SK-N-SH (cell line): ENCODE measurements at regions not wholly inside any gene's neighbourhood (a gene's known extent, or its start where the extent isn't known, plus 50 kb on each side); places are given as distances from the start of the nearest gene placed in this dataset.

ENCODE experiments used
- CTCF ChIA-PET: fragments of 300-600, 350-600 bp; formaldehyde crosslinking; extraction: SDS; loops from one replicate; lab custom pipeline; 2021; lab: Yijun Ruan, JAX
- POLR2A ChIA-PET: fragments of 350-600 bp; sonication (Branson Sonifier 250); formaldehyde crosslinking; extraction: SDS; loops from one replicate; lab custom pipeline; 2020; ENCODE audit warnings: antibody characterized with exemption, inconsistent platforms; lab: Yijun Ruan, JAX
- DNase-seq: peaks from one replicate; pipeline ENCODE4 v3.0.0; 2012
- H2AFZ ChIP-seq: fragments of 200-600 bp; sonication (generic); 2 replicates; pipeline ENCODE4 v1.8.1; 2016; ENCODE audit warnings: antibody characterized with exemption, mild to moderate bottlenecking, low read depth
- H3F3A ChIP-seq: fragments of 200-600 bp; sonication (generic); replicated peaks from 2 replicates; pipeline ENCODE3; 2016; ENCODE audit warnings: antibody characterized with exemption, mild to moderate bottlenecking; ENCODE audit not compliant: insufficient read depth
- H3K27ac ChIP-seq, 2 experiments: fragments of 200-500 bp in 1 of 2; fragments of 200-600 bp in 1 of 2; sonication (Bioruptor generic) in 1 of 2; sonication (generic), shearing (Covaris generic) in 1 of 2; 2 replicates each; pipeline versions ENCODE4 v1.5.1 to v1.6.1; 2014 to 2016; ENCODE audit warnings: low read depth in 2 of 2, inconsistent platforms in 1 of 2, low read length in 1 of 2, mild to moderate bottlenecking in 1 of 2, mixed read lengths in 1 of 2
- H3K27me3 ChIP-seq: fragments of 200-600 bp; sonication (generic), shearing (Covaris generic); 2 replicates; pipeline ENCODE4 v1.6.1; 2016; ENCODE audit warnings: mixed run types; ENCODE audit not compliant: insufficient read depth
- H3K36me3 ChIP-seq, 2 experiments: fragments of 200-500 bp in 1 of 2; fragments of 200-600 bp in 1 of 2; sonication (Bioruptor generic) in 1 of 2; sonication (generic) in 1 of 2; replicated peaks in 1 of 2; 2 replicates each; pipeline versions ENCODE3 to v1.5.1; 2014 to 2016; ENCODE audit warnings: low read length in 1 of 2, mild to moderate bottlenecking in 1 of 2; ENCODE audit not compliant: insufficient read depth in 2 of 2, control insufficient read depth in 1 of 2
- H3K4me1 ChIP-seq, 2 experiments: fragments of 200-500 bp in 1 of 2; fragments of 200-600 bp in 1 of 2; sonication (Bioruptor generic) in 1 of 2; sonication (generic), shearing (Covaris generic) in 1 of 2; 2 replicates each; pipeline versions ENCODE4 v1.5.1 to v1.6.1; 2014 to 2016; ENCODE audit warnings: low read depth in 1 of 2, low read length in 1 of 2, mixed run types in 1 of 2; ENCODE audit not compliant: insufficient read depth in 2 of 2, control insufficient read depth in 1 of 2
- H3K4me2 ChIP-seq: fragments of 200-600 bp; sonication (generic), shearing (Covaris generic); 2 replicates; pipeline ENCODE4 v1.6.1; 2017; ENCODE audit warnings: mixed run types
- H3K4me3 ChIP-seq, 2 experiments: fragments of 200-500 bp in 1 of 2; fragments of 200-600 bp in 1 of 2; sonication (Bioruptor generic) in 1 of 2; sonication (generic), shearing (Covaris generic) in 1 of 2; 2 replicates each; pipeline versions ENCODE4 v1.5.1 to v1.8.1; 2014 to 2016; ENCODE audit warnings: low read depth in 2 of 2, inconsistent platforms in 1 of 2, low read length in 1 of 2, mild to moderate bottlenecking in 1 of 2, mixed read lengths in 1 of 2, moderate library complexity in 1 of 2
- H3K79me2 ChIP-seq: fragments of 200-600 bp; sonication (generic); 2 replicates; pipeline ENCODE4 v1.8.1; 2017; ENCODE audit warnings: mild to moderate bottlenecking; ENCODE audit not compliant: insufficient read depth
- H3K9ac ChIP-seq: fragments of 200-600 bp; sonication (generic); 2 replicates; pipeline ENCODE4 v1.6.1; 2017; ENCODE audit warnings: mixed run types
- H3K9me2 ChIP-seq: fragments of 200-600 bp; sonication (generic); 2 replicates; pipeline ENCODE4 v1.6.1; 2017; ENCODE audit warnings: mixed run types
- H3K9me3 ChIP-seq: fragments of 200-600 bp; sonication (generic); 2 replicates; pipeline ENCODE4 v1.6.1; 2017; ENCODE audit warnings: mixed run types, mild to moderate bottlenecking, moderate library complexity
- H4K20me1 ChIP-seq: fragments of 200-600 bp; sonication (generic); 2 replicates; pipeline ENCODE4 v1.6.1; 2017; ENCODE audit warnings: mild to moderate bottlenecking, mixed run types; ENCODE audit not compliant: insufficient read depth
- ELF1 ChIP-seq: IDR thresholded peaks from 2 replicates; pipeline ENCODE4 v1.4.0; 2012
- EP300 ChIP-seq, 2 experiments: IDR thresholded peaks; 2 replicates each; pipeline versions ENCODE4 v1.4.0 to v1.6.1; 2012; ENCODE audit warnings: borderline replicate concordance in 1 of 2, low read depth in 1 of 2, low read length in 1 of 2
- FOSL2 ChIP-seq: IDR thresholded peaks from 2 replicates; pipeline ENCODE4 v1.4.0; 2012; ENCODE audit warnings: low read depth, mild to moderate bottlenecking, moderate library complexity, borderline replicate concordance
- FOXJ3 ChIP-seq: sonication (generic); formaldehyde crosslinking; IDR thresholded peaks from 2 replicates; pipeline ENCODE4 v1.5.1; 2020; ENCODE audit warnings: mild to moderate bottlenecking, missing genetic modification reagents
- FOXM1 ChIP-seq: IDR thresholded peaks from 2 replicates; pipeline ENCODE4 v1.4.0; 2012; ENCODE audit warnings: low read depth, mild to moderate bottlenecking
- GATA2 ChIP-seq: sonication (generic); formaldehyde crosslinking; IDR thresholded peaks from 2 replicates; pipeline ENCODE4 v1.5.0; 2020; ENCODE audit warnings: mild to moderate bottlenecking, missing genetic modification reagents
- NFIC ChIP-seq: IDR thresholded peaks from 2 replicates; pipeline ENCODE4 v1.4.0; 2012; ENCODE audit warnings: borderline replicate concordance
- RAD21 ChIP-seq: IDR thresholded peaks from 2 replicates; pipeline ENCODE4 v1.6.1; 2012; ENCODE audit warnings: mild to moderate bottlenecking, low read length
- RCOR1 ChIP-seq: fragments of 150-350 bp; IDR thresholded peaks from 2 replicates; pipeline ENCODE4 v1.6.1; 2017; ENCODE audit warnings: antibody characterized with exemption, low read length
- RFX5 ChIP-seq: IDR thresholded peaks from 2 replicates; pipeline ENCODE4 v1.6.1; 2012; ENCODE audit warnings: mild to moderate bottlenecking, improper control_type of control experiment, low read length
- SMC3 ChIP-seq: IDR thresholded peaks from 2 replicates; pipeline ENCODE4 v1.6.1; 2012; ENCODE audit warnings: low read depth, low read length, improper control_type of control experiment
- WGBS: methylation state at CpG from one replicate; pipeline ENCODE4 v1.1.6; 2017; ENCODE audit warnings: low lambda C conversion rate; 5-methylcytosine and 5-hydroxymethylcytosine counted together
- TF ChIP-seq, protein P1 (sequence below): IDR thresholded peaks from 2 replicates; pipeline ENCODE4 v1.4.0; 2012; ENCODE audit warnings: low read depth, borderline replicate concordance
- TF ChIP-seq, protein P2 (sequence below): fragments of 150-350 bp; IDR thresholded peaks from 2 replicates; pipeline ENCODE4 v1.6.1; 2017; ENCODE audit warnings: antibody characterized with exemption, low read length, low read depth, borderline replicate concordance
- TF ChIP-seq, protein P3 (sequence below): IDR thresholded peaks from 2 replicates; pipeline ENCODE4 v1.4.0; 2012; ENCODE audit warnings: low read depth, borderline replicate concordance
- TF ChIP-seq, protein P4 (sequence below): fragments of 200-600 bp; sonication (generic); IDR thresholded peaks from 2 replicates; pipeline ENCODE4 v1.6.1; 2017; ENCODE audit warnings: antibody characterized with exemption, mild to moderate bottlenecking, moderate library complexity
- TF ChIP-seq, protein P5 (sequence below): IDR thresholded peaks from 2 replicates; pipeline ENCODE4; 2012
- TF ChIP-seq, protein P6 (sequence below): IDR thresholded peaks from 2 replicates; pipeline ENCODE4 v1.4.0; 2012; ENCODE audit warnings: low read depth

DNA sequence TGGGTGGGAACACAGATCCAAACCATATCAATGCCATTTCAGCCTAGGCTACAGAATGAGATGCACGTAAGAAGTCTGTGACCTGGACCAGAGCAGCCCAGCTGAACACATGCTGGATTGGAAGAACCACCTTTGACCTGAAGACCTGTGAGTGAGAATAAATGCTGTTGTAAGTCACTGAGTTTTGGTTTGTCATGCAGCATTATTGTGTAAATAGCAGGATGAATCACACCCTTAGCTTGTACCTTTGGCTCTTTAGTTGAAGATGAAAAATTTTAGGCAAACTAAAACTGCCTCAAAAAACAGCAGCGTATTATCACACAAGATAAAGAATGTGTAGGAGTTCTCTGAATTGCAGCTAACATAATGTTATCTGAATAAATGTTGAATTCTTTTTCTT, 199.4 kb upstream of the LRIG3 start:
- DNase-seq = no peak
- Histone ChIP-seq H3K36me3 (no peaks in the 10 kb centered on the region), H3K9ac (no peak overlapping the region), H4K20me1 (no peaks in the 10 kb centered on the region), H3K4me3 (no peak overlapping the region), H2AFZ (no peak overlapping the region), H3K27ac (no peak overlapping the region), H3K4me1 (no peaks in the 10 kb centered on the region), H3K4me2 (no peak overlapping the region), H3K27me3 (peaks cover 5% of the 10 kb centered on the region; the same call in 1 of the 2 replicates), H3K9me2 (no peaks in the 10 kb centered on the region), H3F3A (no peaks in the 10 kb centered on the region), H3K9me3 (no peaks in the 10 kb centered on the region), H3K79me2 (no peaks in the 10 kb centered on the region)
- ChIA-PET CTCF (no interaction called here), POLR2A (no interaction called here)
- 28% methylated on average over 2 of the region's 2 CpGs for WGBS
- no peak for TF ChIP-seq SMC3
- TF ChIP-seq EP300 (IDR thresholded peaks at IDR 0.05; ENCODE audit: borderline replicate concordance in 1 of 2, low read depth in 1 of 2, low read length in 1 of 2) = no peak
- TF ChIP-seq, protein P1, sequence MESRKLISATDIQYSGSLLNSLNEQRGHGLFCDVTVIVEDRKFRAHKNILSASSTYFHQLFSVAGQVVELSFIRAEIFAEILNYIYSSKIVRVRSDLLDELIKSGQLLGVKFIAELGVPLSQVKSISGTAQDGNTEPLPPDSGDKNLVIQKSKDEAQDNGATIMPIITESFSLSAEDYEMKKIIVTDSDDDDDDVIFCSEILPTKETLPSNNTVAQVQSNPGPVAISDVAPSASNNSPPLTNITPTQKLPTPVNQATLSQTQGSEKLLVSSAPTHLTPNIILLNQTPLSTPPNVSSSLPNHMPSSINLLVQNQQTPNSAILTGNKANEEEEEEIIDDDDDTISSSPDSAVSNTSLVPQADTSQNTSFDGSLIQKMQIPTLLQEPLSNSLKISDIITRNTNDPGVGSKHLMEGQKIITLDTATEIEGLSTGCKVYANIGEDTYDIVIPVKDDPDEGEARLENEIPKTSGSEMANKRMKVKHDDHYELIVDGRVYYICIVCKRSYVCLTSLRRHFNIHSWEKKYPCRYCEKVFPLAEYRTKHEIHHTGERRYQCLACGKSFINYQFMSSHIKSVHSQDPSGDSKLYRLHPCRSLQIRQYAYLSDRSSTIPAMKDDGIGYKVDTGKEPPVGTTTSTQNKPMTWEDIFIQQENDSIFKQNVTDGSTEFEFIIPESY = no peak
- no peak for TF ChIP-seq RCOR1
- TF ChIP-seq GATA2 (CRISPR knock-in tag) = no peak
- TF ChIP-seq RFX5 = no peak
- no peak for TF ChIP-seq NFIC
- TF ChIP-seq FOXM1 = no peak
- TF ChIP-seq, protein P2, sequence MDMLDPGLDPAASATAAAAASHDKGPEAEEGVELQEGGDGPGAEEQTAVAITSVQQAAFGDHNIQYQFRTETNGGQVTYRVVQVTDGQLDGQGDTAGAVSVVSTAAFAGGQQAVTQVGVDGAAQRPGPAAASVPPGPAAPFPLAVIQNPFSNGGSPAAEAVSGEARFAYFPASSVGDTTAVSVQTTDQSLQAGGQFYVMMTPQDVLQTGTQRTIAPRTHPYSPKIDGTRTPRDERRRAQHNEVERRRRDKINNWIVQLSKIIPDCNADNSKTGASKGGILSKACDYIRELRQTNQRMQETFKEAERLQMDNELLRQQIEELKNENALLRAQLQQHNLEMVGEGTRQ = no peak
- no peak for TF ChIP-seq FOSL2
- TF ChIP-seq, protein P3, sequence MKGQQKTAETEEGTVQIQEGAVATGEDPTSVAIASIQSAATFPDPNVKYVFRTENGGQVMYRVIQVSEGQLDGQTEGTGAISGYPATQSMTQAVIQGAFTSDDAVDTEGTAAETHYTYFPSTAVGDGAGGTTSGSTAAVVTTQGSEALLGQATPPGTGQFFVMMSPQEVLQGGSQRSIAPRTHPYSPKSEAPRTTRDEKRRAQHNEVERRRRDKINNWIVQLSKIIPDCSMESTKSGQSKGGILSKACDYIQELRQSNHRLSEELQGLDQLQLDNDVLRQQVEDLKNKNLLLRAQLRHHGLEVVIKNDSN = no peak
- TF ChIP-seq, protein P4, sequence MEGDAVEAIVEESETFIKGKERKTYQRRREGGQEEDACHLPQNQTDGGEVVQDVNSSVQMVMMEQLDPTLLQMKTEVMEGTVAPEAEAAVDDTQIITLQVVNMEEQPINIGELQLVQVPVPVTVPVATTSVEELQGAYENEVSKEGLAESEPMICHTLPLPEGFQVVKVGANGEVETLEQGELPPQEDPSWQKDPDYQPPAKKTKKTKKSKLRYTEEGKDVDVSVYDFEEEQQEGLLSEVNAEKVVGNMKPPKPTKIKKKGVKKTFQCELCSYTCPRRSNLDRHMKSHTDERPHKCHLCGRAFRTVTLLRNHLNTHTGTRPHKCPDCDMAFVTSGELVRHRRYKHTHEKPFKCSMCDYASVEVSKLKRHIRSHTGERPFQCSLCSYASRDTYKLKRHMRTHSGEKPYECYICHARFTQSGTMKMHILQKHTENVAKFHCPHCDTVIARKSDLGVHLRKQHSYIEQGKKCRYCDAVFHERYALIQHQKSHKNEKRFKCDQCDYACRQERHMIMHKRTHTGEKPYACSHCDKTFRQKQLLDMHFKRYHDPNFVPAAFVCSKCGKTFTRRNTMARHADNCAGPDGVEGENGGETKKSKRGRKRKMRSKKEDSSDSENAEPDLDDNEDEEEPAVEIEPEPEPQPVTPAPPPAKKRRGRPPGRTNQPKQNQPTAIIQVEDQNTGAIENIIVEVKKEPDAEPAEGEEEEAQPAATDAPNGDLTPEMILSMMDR = no peak
- TF ChIP-seq, protein P5, sequence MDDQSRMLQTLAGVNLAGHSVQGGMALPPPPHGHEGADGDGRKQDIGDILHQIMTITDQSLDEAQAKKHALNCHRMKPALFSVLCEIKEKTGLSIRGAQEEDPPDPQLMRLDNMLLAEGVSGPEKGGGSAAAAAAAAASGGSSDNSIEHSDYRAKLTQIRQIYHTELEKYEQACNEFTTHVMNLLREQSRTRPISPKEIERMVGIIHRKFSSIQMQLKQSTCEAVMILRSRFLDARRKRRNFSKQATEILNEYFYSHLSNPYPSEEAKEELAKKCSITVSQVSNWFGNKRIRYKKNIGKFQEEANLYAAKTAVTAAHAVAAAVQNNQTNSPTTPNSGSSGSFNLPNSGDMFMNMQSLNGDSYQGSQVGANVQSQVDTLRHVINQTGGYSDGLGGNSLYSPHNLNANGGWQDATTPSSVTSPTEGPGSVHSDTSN = no peak
- no peak for TF ChIP-seq FOXJ3 (CRISPR knock-in tag)
- TF ChIP-seq, protein P6, sequence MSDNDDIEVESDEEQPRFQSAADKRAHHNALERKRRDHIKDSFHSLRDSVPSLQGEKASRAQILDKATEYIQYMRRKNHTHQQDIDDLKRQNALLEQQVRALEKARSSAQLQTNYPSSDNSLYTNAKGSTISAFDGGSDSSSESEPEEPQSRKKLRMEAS = no peak
- no peak for TF ChIP-seq ELF1
- TF ChIP-seq RAD21 = no peak
